CD14-positive monocyte (primary cell): ENCODE measurements at regions not wholly inside any gene's neighbourhood (a gene's known extent, or its start where the extent isn't known, plus 50 kb on each side); places are given as distances from the start of the nearest gene placed in this dataset.

Experiments
- DNase-seq, 3 donors: peaks; one replicate each; pipeline ENCODE4 v3.0.0-alpha.2; 2011 to 2022
- H2AFZ ChIP-seq: 2 replicates; pipeline ENCODE4 v1.6.0; 2012; ENCODE audit warnings: mild to moderate bottlenecking, low read depth, low read length, inconsistent platforms; ENCODE audit not compliant: insufficient read depth, poor library complexity, severe bottlenecking
- H3K27ac ChIP-seq, 2 donors: 1 replicate in 1 of 2; 2 replicates in 1 of 2; pipeline ENCODE4 v1.5.1; 2012 to 2013; ENCODE audit warnings: low read length in 2 of 2, control low read depth in 1 of 2, inconsistent platforms in 1 of 2, low read depth in 1 of 2, mild to moderate bottlenecking in 1 of 2
- H3K27me3 ChIP-seq, 2 donors: one replicate each; pipeline versions ENCODE4 v1.6.0 to v1.6.1; 2011 to 2013; ENCODE audit warnings: low read length in 2 of 2; ENCODE audit not compliant: control insufficient read depth in 2 of 2, insufficient read depth in 2 of 2
- H3K36me3 ChIP-seq, 2 donors: replicated peaks in 1 of 2; 1 replicate in 1 of 2; 2 replicates in 1 of 2; pipeline versions ENCODE4 v1.5.1 to v1.6.1; 2012 to 2013; ENCODE audit warnings: low read length in 2 of 2, control low read depth in 1 of 2, inconsistent platforms in 1 of 2, mild to moderate bottlenecking in 1 of 2; ENCODE audit not compliant: insufficient read depth in 2 of 2, control insufficient read depth in 1 of 2
- H3K4me1 ChIP-seq, 2 donors: 1 replicate in 1 of 2; 2 replicates in 1 of 2; pipeline versions ENCODE4 v1.5.1 to v1.6.1; 2012 to 2013; ENCODE audit warnings: low read length in 2 of 2, control low read depth in 1 of 2, inconsistent platforms in 1 of 2, mild to moderate bottlenecking in 1 of 2, moderate library complexity in 1 of 2; ENCODE audit not compliant: insufficient read depth in 2 of 2, control insufficient read depth in 1 of 2
- H3K4me2 ChIP-seq: replicated peaks from 2 replicates; pipeline ENCODE3; 2012; ENCODE audit warnings: low read length, moderate library complexity, mild to moderate bottlenecking; ENCODE audit not compliant: poor library complexity, severe bottlenecking; ENCODE audit errors: extremely low read depth
- H3K4me3 ChIP-seq, 3 experiments: fragments of 200-600 bp in 1 of 3; sonication (generic) in 1 of 3; replicated peaks in 1 of 3; 1 replicate in 2 of 3; 2 replicates in 1 of 3; pipeline ENCODE4 v1.5.1; 2011 to 2013; ENCODE audit warnings: low read length in 3 of 3, mild to moderate bottlenecking in 3 of 3, control low read depth in 2 of 3, low read depth in 2 of 3, inconsistent platforms in 1 of 3, moderate library complexity in 1 of 3
- H3K79me2 ChIP-seq: 2 replicates; pipeline ENCODE4 v1.6.0; 2012; ENCODE audit warnings: mild to moderate bottlenecking, control low read depth, inconsistent platforms, low read length, moderate library complexity; ENCODE audit not compliant: insufficient read depth
- H3K9ac ChIP-seq: 2 replicates; pipeline ENCODE4 v1.6.0; 2017; ENCODE audit warnings: low read length, mild to moderate bottlenecking; ENCODE audit not compliant: insufficient read depth, poor library complexity, severe bottlenecking
- H3K9me3 ChIP-seq, 2 donors: replicated peaks in 1 of 2; 1 replicate in 1 of 2; 2 replicates in 1 of 2; pipeline versions ENCODE4 v1.5.1 to v1.6.1; 2012 to 2013; ENCODE audit warnings: low read length in 2 of 2, control low read depth in 1 of 2; ENCODE audit not compliant: control insufficient read depth in 1 of 2, insufficient read depth in 1 of 2
- H4K20me1 ChIP-seq: 2 replicates; pipeline ENCODE4 v1.6.0; 2012; ENCODE audit warnings: mild to moderate bottlenecking, low read length, control low read depth, moderate library complexity; ENCODE audit not compliant: insufficient read depth
- H3K27ac Mint-ChIP-seq, 7 donors: one replicate each; pipeline ENCODE4 v1.8.0; 2020; ENCODE audit warnings: mild to moderate bottlenecking in 7 of 7, mixed read lengths in 7 of 7, moderate library complexity in 6 of 7, inconsistent platforms in 2 of 7
- H3K27me3 Mint-ChIP-seq, 3 donors: one replicate each; pipeline ENCODE4 v1.8.0; 2021 to 2022; ENCODE audit warnings: low read depth in 3 of 3, mild to moderate bottlenecking in 3 of 3, mixed read lengths in 3 of 3, moderate library complexity in 3 of 3, inconsistent platforms in 1 of 3
- H3K36me3 Mint-ChIP-seq, 2 donors: one replicate each; pipeline ENCODE4 v1.8.0; 2020; ENCODE audit warnings: mixed read lengths in 2 of 2, inconsistent platforms in 1 of 2, mild to moderate bottlenecking in 1 of 2
- H3K4me1 Mint-ChIP-seq: one replicate; pipeline ENCODE4 v1.8.0; 2020; ENCODE audit warnings: mild to moderate bottlenecking, mixed read lengths
- H3K4me3 Mint-ChIP-seq, 2 donors: one replicate each; pipeline ENCODE4 v1.8.0; 2020; ENCODE audit warnings: mild to moderate bottlenecking in 2 of 2, mixed read lengths in 2 of 2, moderate library complexity in 1 of 2
- H3K9me3 Mint-ChIP-seq, 7 donors: one replicate each; pipeline ENCODE4 v1.8.0; 2020 to 2022; ENCODE audit warnings: mixed read lengths in 7 of 7, mild to moderate bottlenecking in 6 of 7, moderate library complexity in 6 of 7, inconsistent platforms in 2 of 7
- CTCF ChIP-seq: fragments of 200-600 bp; IDR thresholded peaks from one replicate; pipeline ENCODE4 v1.8.0; 2022; ENCODE audit warnings: antibody characterized with exemption, mild to moderate bottlenecking
- WGBS: methylation state at CpG from one replicate; pipeline ENCODE4 v1.1.5; 2013; ENCODE audit warnings: missing lambda C conversion rate; ENCODE audit not compliant: insufficient coverage; 5-methylcytosine and 5-hydroxymethylcytosine counted together
- intact Hi-C, 2 donors: fragments of 100-400 bp; cut with micrococcal nuclease; formaldehyde crosslinking; loops; one replicate each; pipeline versions ENCODE4 v1.15.0 to v1.15.1; 2023

GRCh38 chr2:175630280-175631244, 371.5 kb downstream of the LNPK start:
- WGBS: 38% methylated on average over 6 of the region's 15 CpGs
- intact Hi-C loops: no loop called here

GRCh38 chr2:175628243-175628642, 373.8 kb downstream of the LNPK start:
- H3K9me3 Mint-ChIP-seq: peaks cover 0 to 12% (median 1%) of the 10 kb centered on the region in 7 donors
- TF ChIP-seq CTCF: no peak
- Histone ChIP-seq H4K20me1 (no peaks in the 10 kb centered on the region), H3K36me3 (no peaks in the 10 kb centered on the region), H3K4me1 (no peaks in the 10 kb centered on the region), H3K27ac (no peak overlapping the region), H3K4me3 (no peak overlapping the region), H3K9me3 (no peaks in the 10 kb centered on the region), H3K79me2 (no peaks in the 10 kb centered on the region), H3K27me3 (no peaks in the 10 kb centered on the region), H3K4me2 (no peak overlapping the region), H2AFZ (no peak overlapping the region), H3K9ac (no peak overlapping the region)
- no peak overlapping the region for H3K4me3 Mint-ChIP-seq
- no peak for DNase-seq
- H3K27me3 Mint-ChIP-seq: peaks cover 0 to 2% (median 0%) of the 10 kb centered on the region in 3 donors
- no peak overlapping the region for H3K27ac Mint-ChIP-seq
- H3K4me1 Mint-ChIP-seq: peaks cover 8% of the 10 kb centered on the region
- no peaks in the 10 kb centered on the region for H3K36me3 Mint-ChIP-seq
- intact Hi-C loops: no loop called here

More at GRCh38 chr2:175630280-175631244, 371.5 kb downstream of the LNPK start:
- H3K27me3 ChIP-seq: no peaks in the 10 kb centered on the region
- no peaks in the 10 kb centered on the region for H3K4me1 ChIP-seq
- H3K9ac ChIP-seq: no peak overlapping the region
- no peak overlapping the region for H3K4me2 ChIP-seq
- peaks cover 0 to 12% (median 0%) of the 10 kb centered on the region in 7 donors for H3K9me3 Mint-ChIP-seq
- DNase-seq: no peak
- H3K36me3 Mint-ChIP-seq: no peaks in the 10 kb centered on the region
- no peak overlapping the region for H2AFZ ChIP-seq
- no peaks in the 10 kb centered on the region for H3K9me3 ChIP-seq
- no peak for TF ChIP-seq CTCF
- no peak overlapping the region for H3K4me3 Mint-ChIP-seq
- H3K79me2 ChIP-seq: no peaks in the 10 kb centered on the region
- peaks cover 0 to 2% (median 1%) of the 10 kb centered on the region in 3 donors for H3K27me3 Mint-ChIP-seq
- H3K36me3 ChIP-seq: no peaks in the 10 kb centered on the region
- H3K4me3 ChIP-seq: no peak overlapping the region
- H3K27ac Mint-ChIP-seq: no peak overlapping the region
- H3K4me1 Mint-ChIP-seq: peaks cover 2% of the 10 kb centered on the region
- H3K27ac ChIP-seq: no peak overlapping the region
- H4K20me1 ChIP-seq: no peaks in the 10 kb centered on the region
